Kasumi-1 (cell line): ENCODE measurements at regions not wholly inside any gene's neighbourhood (a gene's known extent, or its start where the extent isn't known, plus 50 kb on each side); places are given as distances from the start of the nearest gene placed in this dataset.

Experiments
- DNase-seq, 2 experiments: peaks; one replicate each; lab custom pipeline; 2025; lab: John Stamatoyannopoulos, UW

DNA sequence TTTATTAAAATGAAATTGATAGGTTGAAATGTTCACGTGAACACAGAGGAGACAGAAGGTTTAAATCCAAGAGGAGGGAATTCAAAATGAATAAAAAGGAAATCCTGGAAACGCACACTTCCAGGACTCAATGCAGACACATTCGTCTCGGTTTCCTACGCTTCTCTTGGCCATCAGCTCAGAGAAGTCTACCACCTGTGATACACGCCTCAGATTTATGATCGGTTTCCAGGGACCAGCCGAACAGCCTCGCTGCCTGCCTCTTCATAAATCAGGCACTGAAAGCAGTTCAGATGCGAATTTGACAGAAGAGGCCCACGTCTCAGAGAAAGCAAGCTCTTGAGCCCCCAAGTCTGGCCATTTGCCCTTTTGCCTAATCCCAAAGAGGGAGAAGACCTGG is 125.5 kb upstream of the IRX3 start:
- no peak for DNase-seq

DNA sequence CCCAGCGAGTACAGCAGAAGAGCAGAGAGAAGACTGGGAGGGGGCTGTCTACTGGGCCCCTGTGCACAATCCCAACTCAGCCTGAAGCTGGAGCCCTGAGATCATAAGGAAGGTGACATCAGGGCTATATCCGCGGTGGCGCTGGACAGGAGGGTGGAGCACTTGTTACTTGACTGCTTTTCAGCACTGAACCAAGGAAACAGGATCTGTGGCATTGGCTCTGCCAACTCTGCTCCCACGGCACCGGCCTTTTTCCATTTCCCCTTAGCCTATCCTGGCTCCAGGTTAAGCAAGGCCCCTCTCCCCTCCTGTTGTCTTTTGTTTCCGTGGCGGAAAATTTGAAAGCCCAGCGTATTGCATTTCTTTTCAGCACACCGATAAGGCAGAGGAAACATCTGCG is 125.0 kb upstream of the IRX3 start:
- no peak for DNase-seq

DNA sequence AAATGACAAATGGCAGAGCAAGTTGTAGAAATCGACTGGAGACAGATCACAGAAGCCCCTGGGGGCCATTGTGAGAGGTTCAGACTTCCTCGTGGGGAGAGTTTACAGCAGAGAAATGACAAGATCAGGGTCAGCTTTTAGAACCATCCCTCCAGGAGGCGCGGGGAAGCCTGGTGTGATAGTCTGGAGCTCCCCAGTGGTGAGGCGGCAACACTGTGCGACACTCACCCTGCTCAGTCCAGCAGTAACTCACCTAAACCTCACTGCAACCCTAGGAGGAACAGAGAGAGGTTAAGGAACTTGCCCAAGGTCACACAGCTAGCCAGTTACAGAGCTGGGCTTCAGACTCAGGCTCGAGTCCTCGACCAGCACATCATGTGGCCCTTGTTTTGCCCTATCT is 123.4 kb upstream of the IRX3 start:
- DNase-seq = no peak

DNA sequence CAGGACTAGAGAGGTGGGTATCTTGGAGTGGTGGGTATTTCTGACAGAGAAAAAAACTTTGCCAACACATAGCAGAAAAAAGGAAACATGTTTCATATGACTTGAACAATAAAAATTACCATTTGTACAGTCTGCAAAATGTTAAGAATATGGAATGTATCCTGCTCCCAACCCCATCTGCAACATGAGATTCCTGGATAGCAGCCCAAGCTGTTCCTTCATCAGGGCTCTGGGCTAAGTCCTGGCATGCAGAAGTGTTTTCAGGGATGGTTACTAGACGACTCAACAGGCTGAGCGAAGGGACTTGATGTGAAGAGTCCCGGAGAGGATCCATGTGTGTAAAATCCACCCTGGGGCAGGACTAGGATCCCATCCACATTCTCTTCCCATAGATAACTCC is 121.0 kb upstream of the IRX3 start:
- DNase-seq = no peak

DNA sequence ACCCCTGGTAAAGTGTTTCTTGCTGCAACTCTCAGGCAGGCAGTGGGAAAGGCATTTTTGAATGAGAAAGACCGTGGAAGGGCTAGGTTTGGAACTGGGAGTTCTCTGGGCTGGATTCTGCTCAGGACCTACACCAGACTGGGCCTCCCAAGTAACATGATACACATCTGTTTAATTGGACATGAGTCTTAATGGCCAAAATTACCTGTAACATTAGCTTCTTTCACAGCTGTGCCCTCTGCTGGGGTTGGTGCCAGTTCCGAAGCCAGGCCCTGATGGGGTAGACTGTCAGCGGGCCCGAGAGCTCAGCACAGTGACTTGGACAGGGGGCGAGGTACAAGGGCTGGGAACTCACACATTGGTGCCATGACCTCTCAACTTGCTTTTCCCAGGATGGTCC is 118.9 kb upstream of the IRX3 start:
- no peak for DNase-seq

DNA sequence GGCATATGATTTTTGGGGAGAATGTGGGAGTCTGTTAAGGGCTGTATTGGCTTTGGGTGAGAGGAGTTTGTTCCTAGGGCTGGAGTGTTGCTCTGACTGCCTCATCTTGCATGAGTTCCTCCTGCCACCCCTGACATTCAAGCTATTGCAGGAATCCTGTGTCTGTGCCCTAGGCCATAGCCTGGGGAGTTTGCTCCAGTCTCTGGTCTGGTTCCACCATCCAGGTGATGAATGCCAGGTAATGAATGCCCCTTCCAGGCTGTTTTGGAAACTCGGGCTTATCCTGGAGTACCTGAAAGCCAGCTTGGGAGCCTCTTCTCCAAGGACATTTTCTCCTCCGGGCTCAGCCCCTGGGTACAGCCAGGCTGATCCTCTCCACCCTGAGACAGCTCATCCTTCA is 117.0 kb upstream of the IRX3 start:
- no peak for DNase-seq

DNA sequence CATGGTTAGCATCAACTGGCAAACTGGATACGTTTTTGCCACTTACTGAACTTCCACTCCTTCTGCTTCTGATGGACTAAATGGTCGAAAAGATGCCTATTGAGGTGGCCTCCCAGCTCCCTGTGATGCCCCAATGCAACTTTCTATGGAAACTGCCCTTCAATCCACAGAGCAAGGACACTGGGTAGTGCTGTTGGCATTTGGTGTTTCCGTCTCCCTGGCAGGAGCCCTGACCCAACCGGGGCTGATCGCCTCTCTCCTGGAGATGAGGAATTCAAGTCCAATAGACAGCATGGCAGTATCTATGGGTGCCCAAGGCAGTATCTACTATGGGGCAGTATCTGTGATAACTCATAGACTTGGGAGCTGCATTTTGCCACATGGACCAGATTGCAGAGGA is 116.3 kb upstream of the IRX3 start:
- DNase-seq = no peak

DNA sequence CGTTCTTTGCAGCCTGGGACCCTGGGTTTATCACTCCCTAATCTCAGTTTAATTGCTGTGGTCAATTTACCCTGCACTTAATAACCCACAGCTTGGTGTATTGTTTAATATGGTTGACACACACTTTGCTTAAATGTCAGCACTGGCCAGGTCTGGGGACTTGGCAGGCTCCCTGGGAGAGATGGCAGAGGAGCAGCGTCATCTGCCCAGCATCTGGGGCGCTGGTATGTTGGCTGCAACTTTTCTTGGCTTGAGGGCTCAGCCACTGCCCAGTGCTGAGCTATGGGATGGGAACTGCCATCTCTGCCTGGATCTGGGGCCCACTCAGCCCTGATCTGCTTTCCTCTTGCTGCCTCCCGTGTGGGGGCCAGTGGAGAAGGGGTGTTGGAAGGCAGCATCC is 115.7 kb upstream of the IRX3 start:
- DNase-seq = no peak

DNA sequence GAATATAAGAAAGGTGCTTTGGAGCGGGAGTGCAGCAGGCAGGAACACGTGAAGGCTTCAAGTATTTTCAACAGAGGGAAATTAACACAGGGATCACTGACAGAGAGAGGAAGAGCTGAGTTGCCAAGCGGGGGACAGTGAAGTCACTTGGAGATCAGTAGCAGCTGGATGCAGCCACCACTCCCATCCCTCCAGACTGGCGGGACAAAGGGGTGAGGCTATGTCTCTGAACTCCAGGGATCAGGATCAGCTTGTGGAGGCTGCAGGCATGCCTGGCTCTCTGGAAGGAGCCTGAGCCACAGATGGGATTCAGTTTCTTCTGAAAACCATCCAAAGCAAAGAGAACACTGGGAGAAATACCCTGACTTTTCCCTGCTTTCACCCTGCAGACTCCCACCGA is 113.7 kb upstream of the IRX3 start:
- no peak for DNase-seq

DNA sequence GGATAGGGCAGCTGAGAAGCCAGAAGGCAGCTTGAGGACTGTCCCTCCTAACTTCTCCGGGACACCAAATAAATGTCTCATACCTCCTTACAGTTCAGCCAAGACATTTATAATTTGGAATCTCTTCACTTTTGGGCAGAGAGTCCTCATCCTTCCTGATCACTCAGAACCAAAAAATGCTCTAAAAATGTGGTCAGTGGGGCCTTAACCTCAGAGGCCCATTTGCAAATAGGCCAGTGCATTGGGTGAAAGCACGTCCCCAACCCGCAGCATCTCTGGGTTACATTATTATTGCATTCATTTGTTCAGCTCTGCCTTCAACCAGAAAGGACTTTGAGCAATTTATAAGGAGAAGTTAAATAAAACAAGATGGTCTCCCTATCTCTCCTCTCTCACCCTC is 112.4 kb upstream of the IRX3 start:
- no peak for DNase-seq

DNA sequence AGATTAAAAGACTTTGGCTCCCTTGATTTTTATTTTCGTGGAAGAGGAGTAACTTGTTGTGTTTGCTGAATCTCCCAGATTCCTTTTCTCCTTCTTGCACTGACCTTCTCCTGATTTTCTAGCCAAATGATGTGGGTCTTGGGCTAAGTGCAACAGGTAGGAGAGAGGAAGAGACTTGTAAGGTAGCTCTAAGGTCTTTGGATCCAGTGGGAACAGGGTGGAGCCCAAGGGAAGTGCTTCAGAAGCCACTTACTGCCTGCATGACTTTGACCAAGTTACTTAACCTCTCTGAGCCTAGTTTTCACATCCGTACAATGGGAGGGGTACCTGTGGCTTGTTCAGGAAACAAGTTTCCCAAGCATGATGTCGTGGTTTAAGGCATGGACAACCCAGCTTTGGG is 111.3 kb upstream of the IRX3 start:
- no peak for DNase-seq

DNA sequence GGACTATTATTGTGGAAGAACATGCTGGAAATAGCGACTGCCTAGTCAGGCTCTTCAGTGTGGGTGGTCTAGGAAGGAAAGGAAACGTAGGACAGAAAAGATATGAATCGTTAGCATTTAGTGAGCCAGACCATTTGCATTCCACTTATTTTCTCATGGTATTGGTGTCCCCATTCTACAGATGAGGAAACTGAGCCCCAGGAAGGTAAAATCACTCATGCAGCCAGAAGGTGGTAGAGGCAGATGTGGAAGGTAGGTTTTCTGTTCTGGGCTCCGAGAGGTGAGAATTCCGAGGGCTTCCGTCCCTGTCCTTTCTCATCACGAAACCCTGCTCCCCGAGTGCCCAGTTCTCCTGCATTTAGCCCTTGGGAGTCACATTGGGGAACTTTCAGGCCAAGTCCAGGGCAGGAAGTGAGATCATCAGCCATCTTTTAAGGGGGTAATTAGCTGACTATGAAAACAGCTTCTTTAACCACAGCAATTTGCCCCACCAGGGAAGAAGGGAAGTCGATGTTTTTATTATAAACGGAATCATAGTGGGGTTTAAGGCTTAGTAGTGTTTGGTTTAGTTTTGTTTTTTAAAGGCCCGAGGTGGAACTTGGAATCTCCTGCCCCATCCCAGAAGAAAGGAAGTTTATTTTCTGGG is 110.7 kb upstream of the IRX3 start:
- no peak for DNase-seq

DNA sequence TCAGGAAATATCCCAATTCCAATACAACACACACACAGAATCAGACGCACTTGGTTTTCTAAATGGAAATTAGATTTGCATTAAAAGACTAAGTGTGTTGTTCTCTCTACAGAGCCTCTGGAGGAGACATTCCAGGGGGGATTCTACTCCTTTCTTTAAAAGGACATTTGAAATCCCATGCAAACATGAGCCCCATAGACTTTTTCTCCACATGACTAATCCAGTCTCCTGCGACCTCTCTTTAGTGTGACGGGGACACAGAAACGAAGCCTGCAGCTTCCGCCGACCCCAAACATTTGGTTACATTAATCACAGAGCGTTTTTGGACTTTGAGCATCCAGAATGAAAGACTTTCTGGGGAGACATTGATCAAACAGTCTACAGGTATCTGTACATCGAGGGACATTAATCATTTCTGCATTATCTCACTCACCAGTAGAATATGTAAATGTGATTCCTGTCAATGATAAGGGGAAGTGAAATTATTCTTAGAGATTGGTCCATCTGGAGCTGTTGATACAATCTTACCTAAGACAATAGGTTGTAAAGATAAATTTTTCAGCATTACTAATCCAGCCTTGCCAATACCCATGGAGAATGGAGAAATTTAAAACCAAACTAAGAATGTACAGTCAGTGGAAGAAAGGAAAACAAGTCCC is 103.4 kb upstream of the IRX3 start:
- DNase-seq = no peak

DNA sequence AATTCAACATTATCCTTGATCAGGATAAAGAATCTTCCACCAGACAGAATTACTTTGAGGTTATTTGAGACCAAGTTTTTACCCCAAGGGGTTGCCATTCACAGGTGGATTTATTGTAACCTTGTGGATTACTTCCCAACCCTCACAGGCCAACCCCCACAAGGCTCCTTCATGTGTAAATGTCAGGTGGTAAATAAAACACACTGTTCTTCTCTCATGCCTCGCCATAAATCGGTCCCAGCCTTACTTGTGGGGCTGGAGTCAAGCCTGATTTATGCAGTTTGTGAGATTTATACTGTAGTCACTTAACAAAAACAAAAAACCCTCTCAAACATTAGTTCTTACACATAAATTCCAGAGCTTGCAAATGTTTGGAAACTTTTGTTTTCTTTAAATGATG is 98.6 kb upstream of the IRX3 start:
- DNase-seq = no peak

DNA sequence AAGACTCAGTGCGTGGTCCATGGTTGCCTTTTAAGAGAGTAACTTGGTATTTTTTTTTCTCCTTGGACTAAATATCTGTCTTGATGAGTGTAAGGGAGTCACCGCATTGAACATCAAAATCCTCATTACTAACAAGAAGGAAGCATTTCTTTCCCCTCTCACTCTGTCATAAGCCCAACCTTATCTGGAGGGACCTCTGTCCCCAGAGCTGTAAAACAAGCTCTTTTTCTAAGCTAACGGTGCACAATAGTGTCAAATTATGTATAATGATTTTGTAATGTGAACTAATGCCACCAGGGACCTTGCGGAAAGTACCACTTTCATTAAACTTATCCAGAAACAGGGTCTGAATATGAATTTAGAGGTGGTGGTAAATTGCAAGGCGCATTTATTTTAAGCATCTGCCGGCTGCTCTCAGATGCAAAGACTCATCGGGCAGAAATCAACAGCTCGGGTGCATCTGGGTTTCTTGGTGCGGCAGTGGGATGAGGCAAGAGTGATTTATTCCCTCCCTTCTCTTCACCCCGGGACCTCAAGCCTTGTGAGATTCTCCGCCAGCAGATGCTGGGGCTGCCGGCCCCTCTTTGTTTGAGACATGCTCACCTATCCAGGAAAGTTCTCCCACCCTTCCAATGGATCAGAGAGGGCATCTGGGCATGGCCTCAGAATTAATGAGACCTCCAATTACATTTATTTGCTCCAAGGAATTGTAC is 95.2 kb upstream of the IRX3 start:
- DNase-seq = no peak

DNA sequence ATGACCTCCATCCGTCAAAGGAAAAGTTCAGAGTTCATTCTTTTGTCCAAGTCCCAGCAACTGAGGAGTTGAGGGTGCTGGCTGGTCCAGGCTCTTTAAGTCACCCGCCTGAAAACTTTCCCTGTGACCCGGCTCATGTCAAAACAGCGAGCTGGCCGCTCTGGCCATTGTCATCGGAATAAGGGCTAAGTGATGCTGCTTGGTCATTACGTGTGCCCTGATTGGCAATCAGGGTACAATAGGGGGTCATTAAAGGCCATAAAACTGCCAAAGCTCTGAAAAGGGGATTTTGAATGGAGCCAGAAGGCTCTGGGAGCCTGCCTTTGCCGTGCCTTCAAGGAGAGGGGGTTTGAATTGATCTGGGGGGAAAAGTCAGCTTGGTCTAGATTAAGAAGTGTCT is 88.5 kb upstream of the IRX3 start:
- no peak for DNase-seq

DNA sequence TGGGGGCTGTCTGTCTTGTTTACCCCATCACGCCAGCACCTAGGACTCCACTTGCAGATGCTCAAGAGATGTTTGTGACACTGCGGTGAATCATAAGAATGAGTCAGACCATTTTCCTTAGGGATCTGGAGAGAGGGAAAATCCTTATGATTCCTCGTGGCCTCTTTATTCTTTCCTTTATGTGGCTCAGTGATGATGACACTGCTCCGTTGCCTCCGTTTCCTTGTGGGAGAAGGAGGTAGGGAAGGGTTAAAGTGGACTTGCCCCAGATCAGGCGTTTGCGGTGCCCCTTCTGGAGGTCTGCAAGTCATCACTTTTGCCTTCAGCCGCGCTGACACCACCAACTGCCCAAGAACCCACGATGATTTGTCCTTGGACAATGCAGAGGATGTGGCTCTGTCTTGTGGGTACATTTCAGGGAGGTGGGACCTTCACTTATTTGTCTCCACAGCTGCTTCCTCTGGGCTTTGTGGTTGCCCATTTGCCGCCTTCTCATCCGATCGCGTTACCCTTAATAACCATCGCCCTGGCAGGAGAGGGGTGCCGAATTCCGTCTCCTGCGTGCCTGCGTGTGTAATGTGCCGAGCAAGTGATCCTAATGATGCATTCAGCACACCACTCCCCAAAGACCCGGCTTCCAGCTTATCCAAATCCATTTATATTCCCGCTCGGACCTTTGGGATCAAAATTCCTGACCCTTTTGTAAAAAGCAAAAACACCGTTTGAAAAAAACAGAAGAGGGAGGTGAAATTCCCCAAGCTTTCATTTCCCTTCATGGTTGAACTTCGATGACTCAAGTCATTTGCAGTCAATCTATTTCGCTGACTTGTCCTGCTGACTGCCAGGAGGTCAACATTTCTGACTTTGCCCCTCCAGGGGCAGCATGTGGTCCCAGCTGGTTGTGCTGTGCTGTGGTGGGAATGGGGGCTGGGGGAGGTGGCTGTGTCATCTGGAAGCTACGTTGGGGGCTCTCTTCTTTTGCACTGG is 87.2 kb upstream of the IRX3 start:
- DNase-seq = peak; percentile 21 to 28

DNA sequence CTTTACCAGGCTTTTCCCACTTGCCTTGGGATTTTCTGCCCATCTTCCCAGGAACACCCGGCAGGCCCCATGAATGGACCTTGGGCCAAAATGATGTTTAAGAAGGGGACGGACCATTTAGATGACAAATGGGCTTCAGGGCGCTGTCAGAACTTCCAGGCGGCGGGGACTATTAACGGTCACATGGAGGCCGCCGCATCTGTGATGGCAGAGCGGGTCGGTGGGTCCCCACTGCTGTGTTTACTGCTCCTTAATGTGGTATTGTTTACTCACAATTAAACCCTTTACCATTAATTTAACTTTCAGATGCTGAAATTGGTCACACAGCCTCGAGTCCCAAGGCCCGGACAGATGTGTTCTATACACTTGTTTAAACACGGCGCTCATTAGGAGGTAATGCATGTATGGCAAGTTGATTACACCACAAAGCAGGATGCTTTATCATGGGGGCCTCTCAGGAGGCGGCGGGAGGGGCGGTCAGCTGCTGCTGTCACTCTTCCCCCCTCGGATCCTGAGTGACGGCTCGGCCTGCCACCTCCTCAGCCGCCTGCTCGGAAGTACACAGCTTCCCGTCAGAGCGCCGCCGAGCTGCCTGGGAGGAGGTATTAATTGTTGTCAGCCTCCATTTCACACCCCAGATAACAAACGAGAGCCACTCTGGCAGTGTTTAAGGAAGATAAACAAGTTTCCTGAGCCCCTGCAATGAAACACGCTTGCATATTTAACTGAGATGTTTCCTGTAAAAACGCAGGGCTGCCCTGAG is 83.9 kb upstream of the IRX3 start:
- DNase-seq = no peak

DNA sequence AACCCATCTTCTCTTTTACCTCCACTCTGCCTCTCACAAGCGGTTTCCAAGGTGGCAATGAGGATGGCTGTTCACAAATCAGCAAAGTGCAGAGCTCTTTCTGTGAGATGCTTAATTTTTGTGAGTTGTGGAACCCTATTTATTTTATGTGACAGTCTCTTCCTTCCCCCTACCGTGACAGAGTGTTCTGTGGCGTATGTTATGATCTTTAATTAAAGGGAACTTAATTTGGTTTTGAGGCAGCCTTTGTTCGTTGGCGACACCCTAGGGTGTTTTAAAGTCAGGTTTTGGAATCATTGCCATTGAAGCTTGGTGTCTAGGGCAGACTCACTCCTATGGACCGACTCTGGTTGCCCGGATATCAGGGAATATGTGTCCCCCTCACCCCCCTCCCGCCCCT is 83.3 kb upstream of the IRX3 start:
- no peak for DNase-seq

DNA sequence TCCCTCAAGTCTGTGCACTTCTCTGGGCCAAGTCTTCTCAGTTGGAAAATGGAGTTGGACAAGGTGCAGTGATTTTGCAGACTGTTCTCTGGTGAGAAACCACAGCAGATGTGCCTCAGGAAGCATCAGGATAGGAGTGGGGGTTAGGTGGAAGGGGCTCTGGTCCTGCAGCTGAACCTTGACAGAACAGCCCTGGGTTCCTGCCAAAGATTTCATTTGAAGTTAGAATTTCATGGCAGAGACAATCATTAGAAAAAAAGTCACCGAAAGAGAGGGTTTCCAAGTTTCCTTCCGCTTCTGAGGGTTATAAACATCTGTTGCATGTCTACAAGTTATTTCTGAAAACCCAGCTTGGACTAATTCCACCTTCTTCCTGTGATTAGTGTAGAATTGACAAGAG is 80.4 kb upstream of the IRX3 start:
- no peak for DNase-seq

DNA sequence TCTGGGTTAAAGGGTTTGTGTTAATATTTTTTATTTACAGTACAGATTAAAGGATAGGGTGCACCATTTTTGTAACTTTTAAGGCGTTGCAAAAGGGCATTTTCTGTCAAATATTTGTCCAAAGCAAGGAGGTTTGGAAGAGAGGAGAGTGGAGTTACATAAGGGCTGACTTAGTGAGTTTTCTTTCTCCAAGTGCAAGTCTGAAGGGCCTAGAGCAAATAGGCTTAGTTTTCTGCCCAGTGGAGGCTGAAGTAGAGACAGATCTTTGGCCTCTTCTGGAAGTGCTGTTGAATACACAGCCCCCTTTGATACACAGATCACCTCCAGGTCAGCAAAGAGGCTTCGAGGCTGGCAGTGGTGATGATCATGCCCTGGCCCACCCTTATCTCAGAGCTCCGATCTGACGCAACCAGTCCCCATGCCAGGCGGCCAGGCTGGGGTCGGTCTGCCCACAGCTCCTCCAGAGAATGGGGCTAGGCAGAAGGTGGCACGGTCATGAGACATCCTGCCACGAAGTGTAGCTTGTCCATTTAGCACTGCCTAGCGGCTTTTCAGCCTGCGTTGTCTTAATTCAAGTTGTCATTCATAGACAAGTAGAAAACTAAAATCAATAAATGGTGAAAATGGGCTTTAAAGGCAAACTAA is 79.5 kb upstream of the IRX3 start:
- DNase-seq = no peak
